ENCODE measurements at regions not wholly inside any gene's neighbourhood (a gene's known extent, or its start where the extent isn't known, plus 50 kb on each side); places are given as distances from the start of the nearest gene placed in this dataset.

- Histone ChIP-seq H3K36me3 (ENCODE audit: control insufficient read depth in 2 of 2, extremely low read depth in 1 of 2, insufficient read depth in 2 of 2, low read length in 2 of 2) (no peaks in the 10 kb centered on the region), H3K79me2 (ENCODE audit: control insufficient read depth, insufficient read depth, low read length) (no peaks in the 10 kb centered on the region), H3K9me3 (ENCODE audit: control insufficient read depth, low read depth, low read length) (no peaks in the 10 kb centered on the region), H3K27me3 (ENCODE audit: control insufficient read depth, extremely low read depth, insufficient read depth, low read length) (no peaks in the 10 kb centered on the region), H2AFZ (ENCODE audit: control insufficient read depth, low read length) (no peak overlapping the region), H3K4me3 (ENCODE audit: control insufficient read depth in 2 of 3, extremely low read depth in 1 of 3, insufficient read depth in 2 of 3, low read depth in 1 of 3, low read length in 3 of 3) (no peak overlapping the region), H4K20me1 (ENCODE audit: control insufficient read depth, extremely low read depth, insufficient read depth, low read length) (no peaks in the 10 kb centered on the region), H3K27ac (ENCODE audit: control insufficient read depth, insufficient read depth, low read length) (no peak overlapping the region), H3K4me1 (ENCODE audit: control insufficient read depth, extremely low read depth, insufficient read depth, low read length) (no peaks in the 10 kb centered on the region), H3K9ac (ENCODE audit: control insufficient read depth, extremely low read depth, insufficient read depth, low read length) (no peak overlapping the region), H3K4me2 (ENCODE audit: control insufficient read depth, extremely low read depth, insufficient read depth, low read depth, low read length) (no peak overlapping the region), H3K9me1 (ENCODE audit: control insufficient read depth, extremely low read depth, insufficient read depth, low read length) (no peaks in the 10 kb centered on the region)
- DNase-seq (ENCODE audit: low read depth, low spot score) (no peak), FAIRE-seq (no peak)
- dilution Hi-C loops (cut with MboI; ENCODE audit: extremely low pct_ligation_motif_present, low sequenced_read_pairs) = no loop called here
- TF ChIP-seq, protein P1, sequence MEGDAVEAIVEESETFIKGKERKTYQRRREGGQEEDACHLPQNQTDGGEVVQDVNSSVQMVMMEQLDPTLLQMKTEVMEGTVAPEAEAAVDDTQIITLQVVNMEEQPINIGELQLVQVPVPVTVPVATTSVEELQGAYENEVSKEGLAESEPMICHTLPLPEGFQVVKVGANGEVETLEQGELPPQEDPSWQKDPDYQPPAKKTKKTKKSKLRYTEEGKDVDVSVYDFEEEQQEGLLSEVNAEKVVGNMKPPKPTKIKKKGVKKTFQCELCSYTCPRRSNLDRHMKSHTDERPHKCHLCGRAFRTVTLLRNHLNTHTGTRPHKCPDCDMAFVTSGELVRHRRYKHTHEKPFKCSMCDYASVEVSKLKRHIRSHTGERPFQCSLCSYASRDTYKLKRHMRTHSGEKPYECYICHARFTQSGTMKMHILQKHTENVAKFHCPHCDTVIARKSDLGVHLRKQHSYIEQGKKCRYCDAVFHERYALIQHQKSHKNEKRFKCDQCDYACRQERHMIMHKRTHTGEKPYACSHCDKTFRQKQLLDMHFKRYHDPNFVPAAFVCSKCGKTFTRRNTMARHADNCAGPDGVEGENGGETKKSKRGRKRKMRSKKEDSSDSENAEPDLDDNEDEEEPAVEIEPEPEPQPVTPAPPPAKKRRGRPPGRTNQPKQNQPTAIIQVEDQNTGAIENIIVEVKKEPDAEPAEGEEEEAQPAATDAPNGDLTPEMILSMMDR (optimal IDR thresholded peaks at IDR 0.05 in 1 of 3, IDR thresholded peaks at IDR 0.05 in 1 of 3, conservative IDR thresholded peaks at IDR 0.05 in 1 of 3; ENCODE audit: extremely low read depth in 1 of 3, insufficient read depth in 2 of 3, low read length in 3 of 3) = no peak
- no peak for TF ChIP-seq EZH2 (IDR thresholded peaks at IDR 0.05; ENCODE audit: low read length)
Observed at GRCh38 chr2:81987370-81987769, 1682.8 kb upstream of the LRRTM1 start.

GRCh38 chr2:81984969-81985637 lies 1680.6 kb upstream of the LRRTM1 start:
- no peak for TF ChIP-seq EZH2 (IDR thresholded peaks at IDR 0.05; ENCODE audit: low read length)
- TF ChIP-seq, protein P1 (optimal IDR thresholded peaks at IDR 0.05 in 1 of 3, IDR thresholded peaks at IDR 0.05 in 1 of 3, conservative IDR thresholded peaks at IDR 0.05 in 1 of 3; ENCODE audit: extremely low read depth in 1 of 3, insufficient read depth in 2 of 3, low read length in 3 of 3) = no peak
- DNase-seq (ENCODE audit: low read depth, low spot score) (no peak), FAIRE-seq (no peak)
- Histone ChIP-seq H3K4me3 (ENCODE audit: control insufficient read depth in 2 of 3, extremely low read depth in 1 of 3, insufficient read depth in 2 of 3, low read depth in 1 of 3, low read length in 3 of 3) (no peak overlapping the region), H2AFZ (ENCODE audit: control insufficient read depth, low read length) (no peak overlapping the region), H3K9me3 (ENCODE audit: control insufficient read depth, low read depth, low read length) (no peaks in the 10 kb centered on the region), H3K27ac (ENCODE audit: control insufficient read depth, insufficient read depth, low read length) (no peak overlapping the region), H3K4me2 (ENCODE audit: control insufficient read depth, extremely low read depth, insufficient read depth, low read depth, low read length) (no peak overlapping the region), H3K27me3 (ENCODE audit: control insufficient read depth, extremely low read depth, insufficient read depth, low read length) (no peaks in the 10 kb centered on the region), H3K79me2 (ENCODE audit: control insufficient read depth, insufficient read depth, low read length) (no peaks in the 10 kb centered on the region), H4K20me1 (ENCODE audit: control insufficient read depth, extremely low read depth, insufficient read depth, low read length) (no peaks in the 10 kb centered on the region), H3K9ac (ENCODE audit: control insufficient read depth, extremely low read depth, insufficient read depth, low read length) (no peak overlapping the region), H3K36me3 (ENCODE audit: control insufficient read depth in 2 of 2, extremely low read depth in 1 of 2, insufficient read depth in 2 of 2, low read length in 2 of 2) (no peaks in the 10 kb centered on the region), H3K9me1 (ENCODE audit: control insufficient read depth, extremely low read depth, insufficient read depth, low read length) (no peaks in the 10 kb centered on the region), H3K4me1 (ENCODE audit: control insufficient read depth, extremely low read depth, insufficient read depth, low read length) (no peaks in the 10 kb centered on the region)
- dilution Hi-C loops (cut with MboI; ENCODE audit: extremely low pct_ligation_motif_present, low sequenced_read_pairs) = no loop called here
